ENCODE measurements at regions not wholly inside any gene's neighbourhood (a gene's known extent, or its start where the extent isn't known, plus 50 kb on each side); places are given as distances from the start of the nearest gene placed in this dataset.

DNA sequence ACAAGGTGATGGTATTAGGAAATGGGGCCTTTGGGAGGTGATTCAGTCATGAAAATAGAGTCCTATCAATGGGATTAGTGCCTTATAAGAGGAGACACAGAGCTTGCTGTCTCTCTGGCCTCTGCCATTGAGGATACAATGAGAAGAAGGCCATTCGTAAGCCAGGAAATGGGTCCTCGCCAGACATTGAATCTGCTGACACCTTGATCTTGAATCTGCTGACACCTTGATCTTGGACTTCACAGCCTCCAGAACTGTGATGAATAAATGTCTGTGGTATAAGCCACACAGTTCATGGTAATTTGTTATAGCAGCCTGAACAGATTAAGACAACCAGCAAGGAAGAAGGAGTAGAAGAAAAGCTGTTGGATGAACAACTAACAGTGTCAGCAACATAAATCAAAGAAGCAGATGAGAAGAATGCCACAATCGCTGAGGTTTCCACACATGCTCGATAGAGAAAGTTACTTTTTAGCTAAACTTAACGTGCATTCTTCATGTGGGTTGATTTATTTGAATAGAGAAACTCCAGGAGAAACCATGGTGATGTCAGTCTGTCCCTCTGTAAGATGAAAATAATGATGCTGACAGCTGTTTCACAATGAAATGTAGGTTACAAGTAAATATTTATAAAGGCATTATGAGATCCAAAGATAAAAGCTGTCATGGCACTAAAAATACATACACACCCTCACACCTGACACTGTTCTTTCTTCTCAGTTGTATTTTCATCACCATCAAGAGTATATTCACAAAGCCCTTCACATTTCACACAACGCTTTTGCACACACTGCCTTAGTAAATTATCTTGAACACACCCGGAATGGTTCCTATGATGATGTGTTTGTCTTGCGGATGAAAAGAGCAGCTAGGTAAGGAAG lies 153.7 kb upstream of the NCK2 start:
- Histone ChIP-seq H3K9me3 (replicated peaks in 1 of 2; ENCODE audit: control insufficient read depth in 2 of 2, insufficient read depth in 1 of 2, low read depth in 1 of 2, low read length in 2 of 2) (peaks cover 0 to 8% of the 10 kb centered on the region in 2 donors), H2BK12ac (ENCODE audit: low read length) (no peak overlapping the region), H3K18ac (ENCODE audit: low read length) (no peak overlapping the region), H2BK120ac (ENCODE audit: low read depth, low read length) (no peak overlapping the region), H3K4ac (ENCODE audit: low read length) (no peak overlapping the region), H3K9ac (ENCODE audit: low read depth, low read length, poor library complexity) (no peak overlapping the region), H4K8ac (ENCODE audit: low read depth, low read length) (no peak overlapping the region), H3K4me1 (ENCODE audit: control insufficient read depth in 2 of 2, insufficient read depth in 1 of 2, low read depth in 1 of 2, low read length in 2 of 2) (peaks cover 3 to 7% of the 10 kb centered on the region in 2 donors), H2AK5ac (ENCODE audit: low read depth, low read length) (no peak overlapping the region), H3K36me3 (replicated peaks in 1 of 2; ENCODE audit: control insufficient read depth in 2 of 2, insufficient read depth in 2 of 2, low read length in 2 of 2) (no peaks in the 10 kb centered on the region), H4K91ac (ENCODE audit: low read depth, low read length, poor library complexity) (no peak overlapping the region), H3K23ac (ENCODE audit: low read depth, low read length, poor library complexity) (no peak overlapping the region), H3K27ac (replicated peaks; ENCODE audit: low read length) (no peak overlapping the region), H3K4me2 (ENCODE audit: insufficient read depth, low read length, poor library complexity, severe bottlenecking) (no peak overlapping the region), H3K79me1 (ENCODE audit: low read depth, low read length) (no peaks in the 10 kb centered on the region), H3K27me3 (ENCODE audit: control insufficient read depth in 3 of 3, insufficient read depth in 3 of 3, low read depth in 1 of 3, low read length in 3 of 3) (no peaks in the 10 kb centered on the region), H2AFZ (ENCODE audit: low read length) (no peak overlapping the region), H2BK15ac (ENCODE audit: low read length) (no peak overlapping the region), H3K4me3 (ENCODE audit: low read length in 2 of 2) (no peak overlapping the region), H3K14ac (ENCODE audit: low read length) (no peak overlapping the region), H2BK5ac (ENCODE audit: low read length) (no peak overlapping the region)
- no peak for DNase-seq (ENCODE audit: low spot score)
- no CpG with 5 or more reads among the region's 8 CpGs for WGBS, 2 donors (ENCODE audit: extremely low coverage in 2 of 2, insufficient read length in 2 of 2, insufficient replicate concordance in 1 of 2)

DNA sequence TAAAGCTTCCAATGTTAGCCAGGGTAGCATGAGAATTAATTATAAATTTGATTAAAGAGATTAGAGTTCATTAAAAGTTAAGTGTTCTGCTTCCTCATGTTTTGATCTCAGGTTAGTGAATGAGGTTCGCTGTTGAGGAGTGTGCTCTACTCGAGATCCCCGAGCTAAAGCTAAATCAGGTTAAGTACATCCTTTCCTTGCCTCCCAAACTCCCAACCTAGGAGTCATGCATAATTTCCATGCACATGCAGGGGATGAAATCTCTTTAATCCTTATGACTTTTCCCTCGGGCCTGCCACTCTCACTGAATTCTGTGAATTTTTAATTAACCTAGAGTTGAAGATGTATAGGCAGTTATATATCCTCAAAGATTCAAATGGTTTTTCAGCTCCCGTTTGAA lies 156.1 kb upstream of the NCK2 start:
- Histone ChIP-seq H3K4me2 (ENCODE audit: insufficient read depth, low read length, poor library complexity, severe bottlenecking) (no peak overlapping the region), H3K27me3 (ENCODE audit: control insufficient read depth in 3 of 3, insufficient read depth in 3 of 3, low read depth in 1 of 3, low read length in 3 of 3) (no peaks in the 10 kb centered on the region), H3K23ac (ENCODE audit: low read depth, low read length, poor library complexity) (no peak overlapping the region), H3K36me3 (replicated peaks in 1 of 2; ENCODE audit: control insufficient read depth in 2 of 2, insufficient read depth in 2 of 2, low read length in 2 of 2) (no peaks in the 10 kb centered on the region), H3K79me1 (ENCODE audit: low read depth, low read length) (no peaks in the 10 kb centered on the region), H3K4me3 (ENCODE audit: low read length in 2 of 2) (no peak overlapping the region), H4K91ac (ENCODE audit: low read depth, low read length, poor library complexity) (no peak overlapping the region), H2BK15ac (ENCODE audit: low read length) (no peak overlapping the region), H3K9me3 (replicated peaks in 1 of 2; ENCODE audit: control insufficient read depth in 2 of 2, insufficient read depth in 1 of 2, low read depth in 1 of 2, low read length in 2 of 2) (peaks cover 0 to 8% of the 10 kb centered on the region in 2 donors), H3K4me1 (ENCODE audit: control insufficient read depth in 2 of 2, insufficient read depth in 1 of 2, low read depth in 1 of 2, low read length in 2 of 2) (peaks cover 0 to 7% of the 10 kb centered on the region in 2 donors), H3K14ac (ENCODE audit: low read length) (no peak overlapping the region), H2AK5ac (ENCODE audit: low read depth, low read length) (no peak overlapping the region), H2BK12ac (ENCODE audit: low read length) (no peak overlapping the region), H4K8ac (ENCODE audit: low read depth, low read length) (no peak overlapping the region), H3K27ac (replicated peaks; ENCODE audit: low read length) (no peak overlapping the region), H3K9ac (ENCODE audit: low read depth, low read length, poor library complexity) (no peak overlapping the region), H2AFZ (ENCODE audit: low read length) (no peak overlapping the region), H3K18ac (ENCODE audit: low read length) (no peak overlapping the region), H2BK120ac (ENCODE audit: low read depth, low read length) (no peak overlapping the region), H3K4ac (ENCODE audit: low read length) (no peak overlapping the region), H2BK5ac (ENCODE audit: low read length) (no peak overlapping the region)
- no peak for DNase-seq (ENCODE audit: low spot score)
- no CpG with 5 or more reads among the region's 5 CpGs for WGBS, 2 donors (ENCODE audit: extremely low coverage in 2 of 2, insufficient read length in 2 of 2, insufficient replicate concordance in 1 of 2)

DNA sequence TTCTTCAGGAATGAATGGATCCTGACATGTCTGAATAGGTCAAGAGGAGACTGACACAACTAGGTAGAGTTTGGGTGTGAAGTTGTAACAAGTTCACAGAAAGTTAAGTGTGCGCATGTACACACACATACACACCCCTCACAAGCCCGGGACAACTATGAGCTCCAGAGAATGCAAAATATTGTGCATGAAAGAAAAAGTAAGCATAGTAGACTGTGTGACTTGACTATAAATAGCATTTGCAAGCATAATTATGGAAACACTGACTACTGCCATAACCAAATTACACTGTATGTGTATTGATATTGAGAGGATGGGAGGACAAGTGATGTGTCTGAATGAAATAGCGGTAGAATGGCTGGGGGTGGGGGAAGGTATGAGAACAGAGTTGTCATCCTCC lies 157.1 kb upstream of the NCK2 start:
- H3K23ac ChIP-seq (ENCODE audit: low read depth, low read length, poor library complexity): no peak overlapping the region
- H3K4me1 ChIP-seq (ENCODE audit: control insufficient read depth in 2 of 2, insufficient read depth in 1 of 2, low read depth in 1 of 2, low read length in 2 of 2): peaks cover 0 to 6% of the 10 kb centered on the region in 2 donors
- no peak overlapping the region for H4K91ac ChIP-seq (ENCODE audit: low read depth, low read length, poor library complexity)
- H3K9me3 ChIP-seq (replicated peaks in 1 of 2; ENCODE audit: control insufficient read depth in 2 of 2, insufficient read depth in 1 of 2, low read depth in 1 of 2, low read length in 2 of 2): peaks cover 0 to 8% of the 10 kb centered on the region in 2 donors
- no peak overlapping the region for H3K4me3 ChIP-seq (ENCODE audit: low read length in 2 of 2)
- no peaks in the 10 kb centered on the region for H3K27me3 ChIP-seq (ENCODE audit: control insufficient read depth in 3 of 3, insufficient read depth in 3 of 3, low read depth in 1 of 3, low read length in 3 of 3)
- H2BK15ac ChIP-seq (ENCODE audit: low read length): no peak overlapping the region
- no peak overlapping the region for H4K8ac ChIP-seq (ENCODE audit: low read depth, low read length)
- H3K14ac ChIP-seq (ENCODE audit: low read length): no peak overlapping the region
- H3K79me1 ChIP-seq (ENCODE audit: low read depth, low read length): no peaks in the 10 kb centered on the region
- WGBS, 2 donors (ENCODE audit: extremely low coverage in 2 of 2, insufficient read length in 2 of 2, insufficient replicate concordance in 1 of 2): no CpG with 5 or more reads among the region's 3 CpGs
- no peak overlapping the region for H3K9ac ChIP-seq (ENCODE audit: low read depth, low read length, poor library complexity)
- H2BK5ac ChIP-seq (ENCODE audit: low read length): no peak overlapping the region
- no peak overlapping the region for H2BK120ac ChIP-seq (ENCODE audit: low read depth, low read length)
- H2AK5ac ChIP-seq (ENCODE audit: low read depth, low read length): no peak overlapping the region
- H2BK12ac ChIP-seq (ENCODE audit: low read length): no peak overlapping the region
- no peak for DNase-seq (ENCODE audit: low spot score)
- H3K18ac ChIP-seq (ENCODE audit: low read length): no peak overlapping the region
- H2AFZ ChIP-seq (ENCODE audit: low read length): no peak overlapping the region
- H3K36me3 ChIP-seq (replicated peaks in 1 of 2; ENCODE audit: control insufficient read depth in 2 of 2, insufficient read depth in 2 of 2, low read length in 2 of 2): no peaks in the 10 kb centered on the region
- no peak overlapping the region for H3K4me2 ChIP-seq (ENCODE audit: insufficient read depth, low read length, poor library complexity, severe bottlenecking)
- no peak overlapping the region for H3K27ac ChIP-seq (replicated peaks; ENCODE audit: low read length)
- no peak overlapping the region for H3K4ac ChIP-seq (ENCODE audit: low read length)

DNA sequence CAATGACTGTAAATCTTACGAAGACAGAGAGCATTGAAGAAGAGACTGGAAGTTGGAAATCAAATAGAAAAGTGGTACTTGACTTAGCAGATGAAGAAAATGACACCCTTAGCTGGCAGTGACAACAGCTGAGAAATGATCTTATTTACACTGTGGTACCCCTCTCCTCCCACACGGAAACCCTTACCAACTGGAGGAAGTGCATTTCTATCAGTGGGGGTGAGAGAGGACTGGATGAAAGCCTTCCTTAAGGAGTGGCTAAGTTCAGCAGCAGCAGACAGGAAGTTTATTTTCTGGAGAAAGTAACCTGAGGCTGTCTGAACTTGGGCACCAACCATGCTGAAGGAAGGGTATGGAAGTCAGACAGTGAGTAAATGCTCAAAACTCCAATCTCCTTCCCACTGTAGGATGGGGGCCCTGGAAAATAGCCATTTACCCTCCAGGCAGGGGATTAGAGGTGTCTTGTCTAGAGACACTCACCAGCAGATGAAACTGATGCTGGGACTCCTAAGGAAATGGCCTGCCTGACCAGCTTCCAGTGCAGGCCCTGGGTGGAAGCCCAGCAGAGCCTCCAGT lies 160.2 kb upstream of the NCK2 start:
- H3K23ac ChIP-seq (ENCODE audit: low read depth, low read length, poor library complexity): no peak overlapping the region
- H3K79me1 ChIP-seq (ENCODE audit: low read depth, low read length): no peaks in the 10 kb centered on the region
- no peaks in the 10 kb centered on the region for H3K36me3 ChIP-seq (replicated peaks in 1 of 2; ENCODE audit: control insufficient read depth in 2 of 2, insufficient read depth in 2 of 2, low read length in 2 of 2)
- no peak overlapping the region for H3K27ac ChIP-seq (replicated peaks; ENCODE audit: low read length)
- no peak overlapping the region for H3K14ac ChIP-seq (ENCODE audit: low read length)
- peaks cover 2 to 5% of the 10 kb centered on the region in 2 donors for H3K9me3 ChIP-seq (replicated peaks in 1 of 2; ENCODE audit: control insufficient read depth in 2 of 2, insufficient read depth in 1 of 2, low read depth in 1 of 2, low read length in 2 of 2)
- no peak overlapping the region for H2BK5ac ChIP-seq (ENCODE audit: low read length)
- H2BK12ac ChIP-seq (ENCODE audit: low read length): no peak overlapping the region
- no peak overlapping the region for H3K4me3 ChIP-seq (ENCODE audit: low read length in 2 of 2)
- H3K9ac ChIP-seq (ENCODE audit: low read depth, low read length, poor library complexity): no peak overlapping the region
- no peak for DNase-seq (ENCODE audit: low spot score)
- peaks cover 0 to 3% (median 0%) of the 10 kb centered on the region in 3 experiments for H3K27me3 ChIP-seq (ENCODE audit: control insufficient read depth in 3 of 3, insufficient read depth in 3 of 3, low read depth in 1 of 3, low read length in 3 of 3)
- no peak overlapping the region for H4K91ac ChIP-seq (ENCODE audit: low read depth, low read length, poor library complexity)
- H3K18ac ChIP-seq (ENCODE audit: low read length): no peak overlapping the region
- peak overlapping the region; percentile 63 for H2AFZ ChIP-seq (ENCODE audit: low read length)
- H2BK15ac ChIP-seq (ENCODE audit: low read length): no peak overlapping the region
- no peak overlapping the region for H4K8ac ChIP-seq (ENCODE audit: low read depth, low read length)
- no peak overlapping the region for H2AK5ac ChIP-seq (ENCODE audit: low read depth, low read length)
- no peak overlapping the region for H3K4ac ChIP-seq (ENCODE audit: low read length)
- no peak overlapping the region for H2BK120ac ChIP-seq (ENCODE audit: low read depth, low read length)
- H3K4me2 ChIP-seq (ENCODE audit: insufficient read depth, low read length, poor library complexity, severe bottlenecking): no peak overlapping the region
- WGBS, 2 donors (ENCODE audit: extremely low coverage in 2 of 2, insufficient read length in 2 of 2, insufficient replicate concordance in 1 of 2): no CpG with 5 or more reads among the region's 2 CpGs
- H3K4me1 ChIP-seq (ENCODE audit: control insufficient read depth in 2 of 2, insufficient read depth in 1 of 2, low read depth in 1 of 2, low read length in 2 of 2): peaks cover 0 to 2% of the 10 kb centered on the region in 2 donors
